Cardiac fibroblast (primary cell): ENCODE measurements at regions not wholly inside any gene's neighbourhood (a gene's known extent, or its start where the extent isn't known, plus 50 kb on each side); places are given as distances from the start of the nearest gene placed in this dataset.
A peak's percentile ranks its signal among the peaks of the same experiment; 100 is the strongest.

Source experiments
- DNase-seq, 2 donors: peaks; one replicate each; pipeline versions ENCODE4 v3.0.0 to v3.0.0-alpha.2; 2010; ENCODE audit warnings: low read depth in 2 of 2
- H3K4me3 ChIP-seq, 2 donors: replicated peaks in 1 of 2; 1 replicate in 1 of 2; 2 replicates in 1 of 2; pipeline ENCODE4 v1.5.1; 2011; ENCODE audit warnings: low read depth in 2 of 2, low read length in 2 of 2, mild to moderate bottlenecking in 2 of 2, moderate library complexity in 1 of 2
- CTCF ChIP-seq: IDR thresholded peaks from one replicate; pipeline ENCODE4 v1.5.1; 2011; ENCODE audit warnings: low read depth, mild to moderate bottlenecking, low read length, inconsistent platforms

GRCh38 chr16:48972236-48972635 is 309.4 kb downstream of the CBLN1 start:
- no peak for DNase-seq
- no peak for TF ChIP-seq CTCF

GRCh38 chr16:48971571-48972077 is 310.0 kb downstream of the CBLN1 start:
- no peak for DNase-seq
- H3K4me3 ChIP-seq, result no peak overlapping the region
- no peak for TF ChIP-seq CTCF

More at GRCh38 chr16:48972236-48972635, 309.4 kb downstream of the CBLN1 start:
- H3K4me3 ChIP-seq, result no peak overlapping the region

GRCh38 chr16:48970216-48970615 is 311.4 kb downstream of the CBLN1 start:
- no peak overlapping the region for H3K4me3 ChIP-seq
- no peak for DNase-seq
- TF ChIP-seq CTCF, result no peak

- no peak for DNase-seq
Observed at GRCh38 chr16:48969611-48970010, 312.0 kb downstream of the CBLN1 start.

GRCh38 chr16:48965386-48965785 is 316.3 kb downstream of the CBLN1 start:
- H3K4me3 ChIP-seq, result no peak overlapping the region
- TF ChIP-seq CTCF, result no peak
- no peak for DNase-seq

More at GRCh38 chr16:48969611-48970010, 312.0 kb downstream of the CBLN1 start:
- no peak overlapping the region for H3K4me3 ChIP-seq
- no peak for TF ChIP-seq CTCF

- TF ChIP-seq CTCF, result no peak
- DNase-seq, result peak; percentile 17 to 32
- H3K4me3 ChIP-seq, result no peak overlapping the region
Observed at GRCh38 chr16:48963901-48964615, 317.6 kb downstream of the CBLN1 start.
